ENCODE measurements at regions not wholly inside any gene's neighbourhood (a gene's known extent, or its start where the extent isn't known, plus 50 kb on each side); places are given as distances from the start of the nearest gene placed in this dataset.
A peak's percentile ranks its signal among the peaks of the same experiment; 100 is the strongest.
"Not testable (repeated sequence)": the region's sequence is repeated elsewhere in the genome, so short reads cannot be mapped to it uniquely, and the experiment has no call there.

- DNase-seq (ENCODE audit: low read depth), result no peak
These were observed 76.5 kb downstream of the ARL5B start for GRCh38 chr10:18735711-18736110.

GRCh38 chr10:18737236-18737635 lies 78.0 kb downstream of the ARL5B start:
- no peak for DNase-seq (ENCODE audit: low read depth)

GRCh38 chr10:18737841-18738240 lies 78.6 kb downstream of the ARL5B start:
- peak; percentile 27 for DNase-seq (ENCODE audit: low read depth)

- no peak for DNase-seq (ENCODE audit: low read depth)
These were observed 79.6 kb downstream of the ARL5B start for GRCh38 chr10:18738835-18739234.

GRCh38 chr10:18743926-18744325 lies 84.7 kb downstream of the ARL5B start:
- DNase-seq (ENCODE audit: low read depth), result no peak

GRCh38 chr10:18753312-18753895 lies 94.2 kb downstream of the ARL5B start:
- DNase-seq (ENCODE audit: low read depth), result no peak

GRCh38 chr10:18759575-18759974 lies 100.3 kb downstream of the ARL5B start:
- DNase-seq (ENCODE audit: low read depth), result no peak

- no peak for DNase-seq (ENCODE audit: low read depth)
These were observed 101.6 kb downstream of the ARL5B start for GRCh38 chr10:18760836-18761235.

GRCh38 chr10:18767981-18768380 lies 108.8 kb downstream of the ARL5B start:
- no peak for DNase-seq (ENCODE audit: low read depth)

GRCh38 chr10:18773180-18773579 lies 113.9 kb downstream of the ARL5B start:
- DNase-seq (ENCODE audit: low read depth), result no peak

GRCh38 chr10:18777258-18777657 lies 118.0 kb downstream of the ARL5B start:
- DNase-seq (ENCODE audit: low read depth), result no peak

GRCh38 chr10:18786478-18786877 lies 127.2 kb downstream of the ARL5B start:
- no peak for DNase-seq (ENCODE audit: low read depth)

- DNase-seq (ENCODE audit: low read depth), result no peak
These were observed 134.7 kb downstream of the ARL5B start for GRCh38 chr10:18793951-18794350.

GRCh38 chr10:18795549-18795948 lies 136.3 kb downstream of the ARL5B start:
- no peak for DNase-seq (ENCODE audit: low read depth)

GRCh38 chr10:18797286-18797685 lies 138.1 kb downstream of the ARL5B start:
- no peak for DNase-seq (ENCODE audit: low read depth)

GRCh38 chr10:18822156-18822555 lies 162.9 kb downstream of the ARL5B start:
- DNase-seq (ENCODE audit: low read depth), result no peak

GRCh38 chr10:18829259-18829658 lies 170.0 kb downstream of the ARL5B start:
- DNase-seq (ENCODE audit: low read depth), result no peak

GRCh38 chr10:18830277-18830676 lies 171.0 kb downstream of the ARL5B start:
- DNase-seq (ENCODE audit: low read depth), result no peak

GRCh38 chr10:18856623-18857022 lies 192.0 kb upstream of the MALRD1 start:
- not testable (repeated sequence) for DNase-seq (ENCODE audit: low read depth)

GRCh38 chr10:18859659-18860058 lies 188.9 kb upstream of the MALRD1 start:
- no peak for DNase-seq (ENCODE audit: low read depth)

- DNase-seq (ENCODE audit: low read depth), result no peak
These were observed 188.4 kb upstream of the MALRD1 start for GRCh38 chr10:18860186-18860585.

GRCh38 chr10:18860631-18861240 lies 187.9 kb upstream of the MALRD1 start:
- no peak for DNase-seq (ENCODE audit: low read depth)

- DNase-seq (ENCODE audit: low read depth), result no peak
These were observed 187.2 kb upstream of the MALRD1 start for GRCh38 chr10:18861382-18861781.

- DNase-seq (ENCODE audit: low read depth), result no peak
These were observed 181.7 kb upstream of the MALRD1 start for GRCh38 chr10:18866852-18867251.
